ENCODE measurements at regions not wholly inside any gene's neighbourhood (a gene's known extent, or its start where the extent isn't known, plus 50 kb on each side); places are given as distances from the start of the nearest gene placed in this dataset.

DNA sequence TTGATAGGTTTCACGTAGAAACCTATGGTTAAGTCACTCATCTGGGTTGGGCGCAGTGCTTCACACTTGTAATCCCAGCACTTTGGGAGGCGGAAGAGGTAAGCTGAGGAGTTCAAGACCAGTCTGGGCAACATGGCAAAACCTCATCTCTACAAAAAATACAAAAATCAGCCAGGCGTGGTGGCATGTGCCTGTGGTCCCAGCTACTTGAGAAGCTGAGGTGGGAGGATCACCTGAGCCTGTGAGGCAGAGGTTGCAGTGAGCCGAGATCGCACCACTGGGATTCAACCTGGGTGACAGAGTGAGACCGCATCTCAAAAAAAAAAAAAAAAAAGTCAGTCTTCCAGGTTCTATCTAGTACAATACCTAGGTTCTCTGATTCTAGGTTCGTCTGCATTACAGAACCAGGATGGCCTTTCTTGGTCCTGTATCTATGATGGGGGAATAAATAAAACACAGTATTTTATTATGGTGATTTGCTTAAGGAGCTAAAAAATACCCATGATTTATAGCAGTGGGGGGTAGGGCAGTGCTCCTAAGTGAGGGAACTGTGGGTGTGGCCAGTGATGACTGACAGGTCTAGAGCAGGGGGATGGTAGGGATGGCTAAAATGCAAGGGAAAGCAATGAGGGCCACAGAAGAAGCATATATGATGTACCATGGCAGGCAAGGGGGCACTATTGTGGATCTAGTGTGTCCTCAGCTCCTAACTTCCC is 65.5 kb upstream of the NUP160 start:
- no peak overlapping the region for H3K4me3 ChIP-seq
- intact Hi-C loops (cut with DNase I, micrococcal nuclease) = no loop called here
- TF ChIP-seq CTCF (IDR thresholded peaks at IDR 0.05) = no peak
- H3K36me3 ChIP-seq (ENCODE audit: low read depth) = no peaks in the 10 kb centered on the region
- DNase-seq (no peak), ATAC-seq (no peak)
- H3K9me3 ChIP-seq = no peaks in the 10 kb centered on the region
- no peaks in the 10 kb centered on the region for H3K4me1 ChIP-seq (ENCODE audit: low read depth)

DNA sequence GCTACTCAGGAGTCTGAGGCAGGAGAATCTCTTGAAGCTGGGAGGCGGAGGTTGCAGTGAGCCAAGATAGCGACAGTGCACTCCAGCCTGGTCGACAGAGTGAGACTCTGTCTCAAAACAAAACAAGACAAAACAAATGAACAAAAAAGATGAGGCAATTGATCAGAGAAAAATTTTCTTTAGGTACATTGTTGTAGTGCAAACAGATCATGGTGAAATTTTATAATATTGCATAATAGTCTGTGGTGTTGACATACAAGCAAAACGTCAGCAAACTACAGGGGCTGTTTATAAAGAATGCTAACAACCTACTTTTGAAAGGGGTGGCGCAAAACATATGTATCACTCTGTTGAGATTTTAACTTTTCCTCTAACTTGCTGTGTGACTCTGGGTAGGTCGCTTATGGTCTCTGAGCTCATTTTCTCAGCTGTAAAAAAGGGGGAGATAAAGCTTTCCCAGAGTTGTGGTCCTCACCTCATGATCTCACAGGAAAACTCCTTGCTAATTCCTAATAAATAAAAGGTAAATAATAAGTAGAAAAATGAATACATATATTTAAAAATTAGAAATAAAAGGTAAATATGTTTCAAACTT is 64.8 kb upstream of the NUP160 start:
- no peak for TF ChIP-seq CTCF (IDR thresholded peaks at IDR 0.05)
- intact Hi-C loops (cut with DNase I, micrococcal nuclease) = no loop called here
- no peak for DNase-seq
- ATAC-seq = no peak
- no peaks in the 10 kb centered on the region for H3K4me1 ChIP-seq (ENCODE audit: low read depth)
- no peaks in the 10 kb centered on the region for H3K9me3 ChIP-seq
- H3K4me3 ChIP-seq = no peak overlapping the region
- no peaks in the 10 kb centered on the region for H3K36me3 ChIP-seq (ENCODE audit: low read depth)

DNA sequence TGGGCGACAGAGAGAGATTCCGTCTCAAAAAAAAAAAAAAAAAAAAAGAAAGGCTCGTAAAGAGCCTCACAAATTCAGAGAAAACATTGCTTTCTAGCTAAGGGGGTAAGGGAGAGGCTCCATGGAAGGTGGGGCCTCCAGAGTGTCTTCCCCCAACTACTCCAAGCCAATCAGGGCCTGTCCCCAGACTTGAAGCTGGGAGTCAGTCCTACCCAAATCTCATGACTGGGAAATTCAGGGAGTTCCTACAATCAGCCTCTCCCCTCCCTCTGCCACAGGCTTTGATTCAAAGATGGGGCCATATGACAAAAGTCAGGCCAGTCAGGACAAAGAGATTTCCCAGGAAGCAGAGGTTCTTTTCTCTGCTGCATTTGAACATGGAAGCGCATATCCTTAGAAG is 63.0 kb upstream of the NUP160 start:
- DNase-seq = no peak

GRCh38 chr11:47908198-47908597 is 60.0 kb upstream of the NUP160 start:
- DNase-seq (no peak), ATAC-seq (no peak)
- Histone ChIP-seq H3K36me3 (ENCODE audit: low read depth) (no peaks in the 10 kb centered on the region), H3K4me1 (ENCODE audit: low read depth) (no peaks in the 10 kb centered on the region), H3K9me3 (no peaks in the 10 kb centered on the region), H3K4me3 (no peak overlapping the region)
- intact Hi-C loops (cut with DNase I, micrococcal nuclease) = no loop called here
- no peak for TF ChIP-seq CTCF (IDR thresholded peaks at IDR 0.05)

More for the DNA sequence above, 63.0 kb upstream of the NUP160 start:
- Histone ChIP-seq H3K4me3 (no peak overlapping the region), H3K4me1 (ENCODE audit: low read depth) (no peaks in the 10 kb centered on the region), H3K36me3 (ENCODE audit: low read depth) (no peaks in the 10 kb centered on the region), H3K9me3 (no peaks in the 10 kb centered on the region)
- intact Hi-C loops (cut with DNase I, micrococcal nuclease) = no loop called here
- ATAC-seq = no peak
- TF ChIP-seq CTCF (IDR thresholded peaks at IDR 0.05) = no peak

DNA sequence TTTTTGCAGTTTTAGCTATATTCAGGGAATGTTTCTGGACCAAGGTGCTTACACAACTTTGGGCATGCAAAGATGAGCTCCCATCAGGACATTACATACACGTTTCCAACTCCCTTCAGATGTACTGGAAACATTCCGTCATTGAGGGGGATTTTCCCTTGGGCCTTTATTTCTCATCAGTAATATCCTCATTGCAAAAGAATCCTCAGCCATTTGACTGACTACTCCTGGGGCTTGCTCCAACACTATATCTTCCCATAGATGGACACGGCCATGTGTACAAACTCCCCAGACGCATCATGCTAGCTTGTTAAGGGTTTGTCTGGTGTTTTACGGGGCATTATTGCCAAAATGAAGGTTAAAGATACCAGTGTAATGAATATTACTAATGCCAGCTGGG is 59.3 kb upstream of the NUP160 start:
- ATAC-seq (no peak), DNase-seq (no peak)
- Histone ChIP-seq H3K9me3 (no peaks in the 10 kb centered on the region), H3K4me3 (no peak overlapping the region), H3K36me3 (ENCODE audit: low read depth) (no peaks in the 10 kb centered on the region), H3K4me1 (ENCODE audit: low read depth) (no peaks in the 10 kb centered on the region)
- intact Hi-C loops (cut with DNase I, micrococcal nuclease) = no loop called here
- TF ChIP-seq CTCF (IDR thresholded peaks at IDR 0.05) = no peak

All from mucosa of descending colon (tissue), 3 donors.